HCT116 (cell line): ENCODE measurements at regions not wholly inside any gene's neighbourhood (a gene's known extent, or its start where the extent isn't known, plus 50 kb on each side); places are given as distances from the start of the nearest gene placed in this dataset.

Experiments used
- ATAC-seq: fragments of 200-7000 bp; cut with Tn5 transposase; 2 replicates; pipeline ENCODE4 v1.9.1; 2020; ENCODE audit warnings: mild to moderate bottlenecking, moderate library complexity
- BruUV-seq: library from RNA; stranded (reverse); fragments of 400-500 nt; replicated peaks from 2 replicates; lab custom pipeline; 2021; lab: Mats Ljungman, UMichigan
- CTCF ChIA-PET: fragments of 300-600 bp; sonication (Branson Sonifier 250); formaldehyde crosslinking; loops from one replicate; lab custom pipeline; 2021; ENCODE audit warnings: antibody characterized with exemption; lab: Charles Lee
- POLR2A ChIA-PET: fragments of 300-600, 350-600 bp; sonication (Branson Sonifier 250); formaldehyde crosslinking; loops from one replicate; lab custom pipeline; 2021; ENCODE audit warnings: antibody characterized with exemption; lab: Charles Lee
- RAD21 ChIA-PET, 2 experiments: fragments of 300-600 bp; sonication (Branson Sonifier 250); formaldehyde crosslinking; loops; one replicate each; lab custom pipeline; 2023; ENCODE audit warnings: low total read pairs in 2 of 2; ENCODE audit not compliant: uncharacterized antibody in 2 of 2, unreplicated experiment in 2 of 2, low non-redundant PET in 1 of 2; lab: Charles Lee
- DNase-seq: peaks from one replicate; pipeline ENCODE4 v3.0.0-alpha.2; 2010; ENCODE audit warnings: low read depth, low spot score
- H2AFZ ChIP-seq: fragments of 200-600 bp; shearing (Covaris generic), sonication (generic); 2 replicates; pipeline ENCODE4 v1.6.1; 2017; ENCODE audit warnings: low read depth, mixed run types, mixed read lengths, antibody characterized with exemption, low read length; ENCODE audit not compliant: poor library complexity, severe bottlenecking
- H3K27ac ChIP-seq: 2 replicates; pipeline ENCODE4 v1.5.1; 2012; ENCODE audit warnings: low read depth, low read length
- H3K27me3 ChIP-seq: fragments of 200-600 bp; sonication (generic); 2 replicates; pipeline ENCODE4 v1.6.1; 2016; ENCODE audit warnings: mixed run types, low read length, mixed read lengths; ENCODE audit not compliant: insufficient read depth
- H3K36me3 ChIP-seq, 2 experiments: fragments of 200-500 bp in 1 of 2; fragments of 200-600 bp in 1 of 2; sonication (Bioruptor generic) in 1 of 2; sonication (generic) in 1 of 2; 2 replicates each; pipeline versions ENCODE4 v1.5.1 to v1.6.1; 2014 to 2016; ENCODE audit warnings: low read length in 2 of 2, inconsistent platforms in 1 of 2, mixed read lengths in 1 of 2, mixed run types in 1 of 2; ENCODE audit not compliant: insufficient read depth in 2 of 2, control insufficient read depth in 1 of 2
- H3K4me1 ChIP-seq, 2 experiments: fragments of 200-600 bp in 1 of 2; sonication (generic) in 1 of 2; 2 replicates each; pipeline versions ENCODE4 v1.5.1 to v1.6.1; 2012 to 2017; ENCODE audit warnings: low read length in 2 of 2, inconsistent platforms in 1 of 2, mild to moderate bottlenecking in 1 of 2, mixed read lengths in 1 of 2, mixed run types in 1 of 2, moderate library complexity in 1 of 2; ENCODE audit not compliant: insufficient read depth in 2 of 2, control insufficient read depth in 1 of 2
- H3K4me2 ChIP-seq: fragments of 200-600 bp; sonication (generic); 2 replicates; pipeline ENCODE4 v1.6.1; 2017; ENCODE audit warnings: mixed run types, low read length, mixed read lengths
- H3K4me3 ChIP-seq, 2 experiments: fragments of 200-600 bp in 1 of 2; sonication (generic) in 1 of 2; replicated peaks in 1 of 2; 2 replicates each; pipeline ENCODE4 v1.5.1; 2011 to 2016; ENCODE audit warnings: low read length in 2 of 2, control low read depth in 1 of 2, low read depth in 1 of 2, mild to moderate bottlenecking in 1 of 2, mixed read lengths in 1 of 2, mixed run types in 1 of 2
- H3K79me2 ChIP-seq: fragments of 200-600 bp; sonication (generic); 2 replicates; pipeline ENCODE4 v1.6.1; 2017; ENCODE audit warnings: mild to moderate bottlenecking, mixed run types, low read length, moderate library complexity, mixed read lengths; ENCODE audit not compliant: insufficient read depth
- H3K9ac ChIP-seq: fragments of 200-600 bp; sonication (generic); 2 replicates; pipeline ENCODE4 v1.6.1; 2016; ENCODE audit warnings: low read length, mixed read lengths
- H3K9me2 ChIP-seq: fragments of 200-600 bp; sonication (generic), shearing (Covaris generic); 2 replicates; pipeline ENCODE4 v1.6.1; 2017; ENCODE audit warnings: mixed run types, mild to moderate bottlenecking, moderate library complexity; ENCODE audit not compliant: insufficient read depth
- H3K9me3 ChIP-seq, 2 experiments: fragments of 200-500 bp in 1 of 2; fragments of 200-600 bp in 1 of 2; sonication (Bioruptor generic) in 1 of 2; sonication (generic) in 1 of 2; 2 replicates each; pipeline ENCODE4 v1.6.1; 2014 to 2017; ENCODE audit warnings: low read length in 2 of 2, mixed read lengths in 2 of 2, inconsistent platforms in 1 of 2, low read depth in 1 of 2, mild to moderate bottlenecking in 1 of 2, mixed run types in 1 of 2, moderate library complexity in 1 of 2; ENCODE audit not compliant: control insufficient read depth in 1 of 2, insufficient read depth in 1 of 2
- H4K20me1 ChIP-seq: fragments of 200-600 bp; sonication (generic), shearing (Covaris generic); 2 replicates; pipeline ENCODE4 v1.6.1; 2017; ENCODE audit warnings: mixed run types, mild to moderate bottlenecking, moderate library complexity; ENCODE audit not compliant: insufficient read depth
- CBX3 ChIP-seq: IDR thresholded peaks from 2 replicates; pipeline ENCODE4 v1.6.1; 2012; ENCODE audit warnings: low read depth
- CEBPB ChIP-seq: IDR thresholded peaks from 2 replicates; pipeline ENCODE4 v1.6.1; 2012; ENCODE audit warnings: low read depth
- EGR1 ChIP-seq: IDR thresholded peaks from 2 replicates; pipeline ENCODE4 v1.6.1; 2012; ENCODE audit warnings: low read depth
- ELF1 ChIP-seq: IDR thresholded peaks from 2 replicates; pipeline ENCODE4 v1.6.1; 2012; ENCODE audit warnings: low read depth, borderline replicate concordance
- EZH2 ChIP-seq: fragments of 200-600 bp; sonication (generic); IDR thresholded peaks from 2 replicates; pipeline ENCODE4 v1.6.1; 2017; ENCODE audit warnings: antibody characterized with exemption, mixed run types
- EZH2phosphoT487 ChIP-seq: fragments of 200-600 bp; IDR thresholded peaks from 2 replicates; pipeline ENCODE4 v1.6.1; 2018; ENCODE audit warnings: antibody characterized with exemption, borderline replicate concordance
- FOSL1 ChIP-seq: IDR thresholded peaks from 2 replicates; pipeline ENCODE4 v1.6.1; 2012; ENCODE audit warnings: low read depth
- JUND ChIP-seq: IDR thresholded peaks from 2 replicates; pipeline ENCODE4 v1.6.1; 2012
- MAX ChIP-seq: IDR thresholded peaks from 2 replicates; pipeline ENCODE4 v1.6.1; 2012
- POLR2A ChIP-seq: IDR thresholded peaks from 2 replicates; pipeline ENCODE4 v1.7.0; 2011; ENCODE audit warnings: borderline replicate concordance; ENCODE audit not compliant: insufficient read depth, insufficient read length; ENCODE audit errors: extremely low read depth
- POLR2AphosphoS5 ChIP-seq: IDR thresholded peaks from 2 replicates; pipeline ENCODE4 v1.6.1; 2011; ENCODE audit warnings: mild to moderate bottlenecking, low read depth, low read length, moderate library complexity
- REST ChIP-seq: IDR thresholded peaks from 2 replicates; pipeline ENCODE4 v1.6.1; 2012; ENCODE audit warnings: low read depth
- SIN3A ChIP-seq: IDR thresholded peaks from 2 replicates; pipeline ENCODE4 v1.6.1; 2012; ENCODE audit warnings: low read depth
- SP1 ChIP-seq: IDR thresholded peaks from 2 replicates; pipeline ENCODE4 v1.6.1; 2012; ENCODE audit warnings: low read depth
- SRF ChIP-seq: IDR thresholded peaks from 2 replicates; pipeline ENCODE4 v1.6.1; 2012; ENCODE audit warnings: low read depth
- TCF7L2 ChIP-seq: IDR thresholded peaks from 2 replicates; pipeline ENCODE4 v1.7.0; 2011; ENCODE audit warnings: borderline replicate concordance, inconsistent platforms; ENCODE audit not compliant: insufficient read depth, insufficient read length; ENCODE audit errors: extremely low read depth
- YY1 ChIP-seq: IDR thresholded peaks from 2 replicates; pipeline ENCODE4 v1.6.1; 2011; ENCODE audit warnings: low read length, low read depth, moderate library complexity, mild to moderate bottlenecking; ENCODE audit not compliant: insufficient replicate concordance; ENCODE audit errors: extremely low read depth
- ZBTB33 ChIP-seq: IDR thresholded peaks from 2 replicates; pipeline ENCODE4 v1.6.1; 2011; ENCODE audit warnings: mild to moderate bottlenecking, low read length, moderate library complexity; ENCODE audit not compliant: insufficient replicate concordance; ENCODE audit errors: extremely low read depth
- ZFX ChIP-seq: fragments of 450-650 bp; IDR thresholded peaks from 2 replicates; pipeline ENCODE4 v1.6.1; 2017
- ZNF274 ChIP-seq: fragments of 200-500 bp; sonication (Bioruptor generic); IDR thresholded peaks from 2 replicates; pipeline ENCODE4 v1.6.1; 2014; ENCODE audit warnings: mild to moderate bottlenecking, low read depth, low read length, inconsistent platforms
- intact Hi-C: fragments of 100-400 bp; cut with micrococcal nuclease; formaldehyde crosslinking; loops from 2 replicates; pipeline ENCODE4 v1.10.0; 2022

GRCh38 chr7:67542916-67543315 is 546.3 kb downstream of the TYW1 start:
- H3K9ac ChIP-seq, result no peak overlapping the region
- no peaks in the 10 kb centered on the region for H3K9me3 ChIP-seq
- H3K4me3 ChIP-seq, result no peak overlapping the region
- H4K20me1 ChIP-seq, result no peaks in the 10 kb centered on the region
- BruUV-seq, result no TSS peak
- H3K79me2 ChIP-seq, result no peaks in the 10 kb centered on the region
- no peak overlapping the region for H3K27ac ChIP-seq
- intact Hi-C loops, result no loop called here
- DNase-seq, result no peak
- H3K9me2 ChIP-seq, result no peaks in the 10 kb centered on the region
- H3K36me3 ChIP-seq, result no peaks in the 10 kb centered on the region
- H2AFZ ChIP-seq, result no peak overlapping the region
- no peak overlapping the region for H3K4me2 ChIP-seq
- TF ChIP-seq SP1 (no peak), FOSL1 (no peak), MAX (no peak), SRF (no peak), SIN3A (no peak), EZH2phosphoT487 (no peak), EZH2 (no peak), YY1 (no peak), ELF1 (no peak), POLR2AphosphoS5 (no peak), CEBPB (no peak), REST (no peak), TCF7L2 (no peak), ZNF274 (no peak), POLR2A (no peak), CBX3 (no peak), ZFX (no peak), ZBTB33 (no peak), EGR1 (no peak), JUND (no peak)
- no peaks in the 10 kb centered on the region for H3K4me1 ChIP-seq
- RAD21 ChIA-PET, result no interaction called here
- CTCF ChIA-PET, result no interaction called here
- POLR2A ChIA-PET, result no interaction called here
- no peaks in the 10 kb centered on the region for H3K27me3 ChIP-seq
- no peak for ATAC-seq
